HCT116 (cell line): ENCODE measurements at regions not wholly inside any gene's neighbourhood (a gene's known extent, or its start where the extent isn't known, plus 50 kb on each side); places are given as distances from the start of the nearest gene placed in this dataset.

Source experiments
- CTCF ChIP-seq, 3 experiments: fragments of 200-600 bp in 1 of 3; sonication (generic) in 1 of 3; IDR thresholded peaks in 2 of 3; conservative IDR thresholded peaks in 1 of 3; 2 replicates each; pipeline ENCODE4 v1.5.1; 2012 to 2017; ENCODE audit warnings: low read depth in 2 of 3, low read length in 2 of 3, antibody characterized with exemption in 1 of 3, borderline replicate concordance in 1 of 3, control low read depth in 1 of 3, mild to moderate bottlenecking in 1 of 3, mixed read lengths in 1 of 3, mixed run types in 1 of 3, moderate library complexity in 1 of 3; ENCODE audit not compliant: insufficient read depth in 1 of 3
- EZH2 ChIP-seq: fragments of 200-600 bp; sonication (generic); IDR thresholded peaks from 2 replicates; pipeline ENCODE4 v1.6.1; 2017; ENCODE audit warnings: antibody characterized with exemption, mixed run types
- EZH2phosphoT487 ChIP-seq: fragments of 200-600 bp; IDR thresholded peaks from 2 replicates; pipeline ENCODE4 v1.6.1; 2018; ENCODE audit warnings: antibody characterized with exemption, borderline replicate concordance
- MAX ChIP-seq: IDR thresholded peaks from 2 replicates; pipeline ENCODE4 v1.6.1; 2012
- POLR2A ChIP-seq: IDR thresholded peaks from 2 replicates; pipeline ENCODE4 v1.7.0; 2011; ENCODE audit warnings: borderline replicate concordance; ENCODE audit not compliant: insufficient read depth, insufficient read length; ENCODE audit errors: extremely low read depth
- POLR2AphosphoS5 ChIP-seq: IDR thresholded peaks from 2 replicates; pipeline ENCODE4 v1.6.1; 2011; ENCODE audit warnings: mild to moderate bottlenecking, low read depth, low read length, moderate library complexity
- SIN3A ChIP-seq: IDR thresholded peaks from 2 replicates; pipeline ENCODE4 v1.6.1; 2012; ENCODE audit warnings: low read depth
- SP1 ChIP-seq: IDR thresholded peaks from 2 replicates; pipeline ENCODE4 v1.6.1; 2012; ENCODE audit warnings: low read depth

GRCh38 chr13:48783695-48784230 is 130.0 kb downstream of the CYSLTR2 start:
- TF ChIP-seq POLR2A (no peak), CTCF (IDR thresholded peaks at IDR 0.05 in 2 of 3, conservative IDR thresholded peaks at IDR 0.05 in 1 of 3; ENCODE audit: borderline replicate concordance in 1 of 3, insufficient read depth in 1 of 3, low read depth in 2 of 3, low read length in 2 of 3) (no peak), EZH2phosphoT487 (no peak), EZH2 (no peak), SP1 (no peak), SIN3A (no peak), MAX (no peak), POLR2AphosphoS5 (no peak)
